DND-41 (cell line): ENCODE measurements at regions not wholly inside any gene's neighbourhood (a gene's known extent, or its start where the extent isn't known, plus 50 kb on each side); places are given as distances from the start of the nearest gene placed in this dataset.

ENCODE experiments used
- CTCF ChIP-seq: IDR thresholded peaks from 2 replicates; pipeline ENCODE4 v1.5.1; 2012; ENCODE audit warnings: borderline replicate concordance, low read length, moderate library complexity, mild to moderate bottlenecking; ENCODE audit not compliant: poor library complexity, severe bottlenecking; ENCODE audit errors: extremely low read depth
- EZH2 ChIP-seq: IDR thresholded peaks from 3 replicates; pipeline ENCODE4 v1.6.1; 2012; ENCODE audit warnings: borderline replicate concordance, low read depth, mild to moderate bottlenecking, moderate library complexity, low read length, inconsistent platforms; ENCODE audit not compliant: severe bottlenecking

GRCh38 chr12:42977451-42978230, 388.1 kb upstream of the PRICKLE1 start:
- TF ChIP-seq CTCF (no peak), EZH2 (no peak)
